GM18498 (cell line): ENCODE measurements at regions not wholly inside any gene's neighbourhood (a gene's known extent, or its start where the extent isn't known, plus 50 kb on each side); places are given as distances from the start of the nearest gene placed in this dataset.

Source experiments
- ATAC-seq: cut with Tn5 transposase; IDR thresholded peaks from one replicate; pipeline ENCODE4 v1.9.1; 2021; ENCODE audit warnings: mild to moderate bottlenecking, moderate library complexity; ENCODE audit not compliant: unreplicated experiment

GRCh38 chr1:222910699-222911098 is 95.9 kb downstream of the DISP1 start:
- ATAC-seq, result no peak

- no peak for ATAC-seq
Observed at GRCh38 chr1:222911866-222912265, 97.0 kb downstream of the DISP1 start.

- ATAC-seq, result no peak
Observed at GRCh38 chr1:222912730-222913129, 97.9 kb downstream of the DISP1 start.

- ATAC-seq, result no peak
Observed at GRCh38 chr1:222914861-222915632, 100.2 kb downstream of the DISP1 start.

- ATAC-seq, result no peak
Observed at GRCh38 chr1:222916100-222916499, 101.3 kb downstream of the DISP1 start.

GRCh38 chr1:222918801-222919477 is 104.1 kb downstream of the DISP1 start:
- ATAC-seq, result no peak

GRCh38 chr1:222919478-222919865 is 104.6 kb downstream of the DISP1 start:
- ATAC-seq, result no peak

GRCh38 chr1:222920169-222920568 is 105.3 kb downstream of the DISP1 start:
- ATAC-seq, result no peak

- ATAC-seq, result no peak
Observed at GRCh38 chr1:222921945-222922344, 107.1 kb downstream of the DISP1 start.

GRCh38 chr1:222923506-222923905 is 108.7 kb downstream of the DISP1 start:
- ATAC-seq, result no peak

- no peak for ATAC-seq
Observed at GRCh38 chr1:222924136-222924706, 109.4 kb downstream of the DISP1 start.

- no peak for ATAC-seq
Observed at GRCh38 chr1:222926566-222926965, 111.7 kb downstream of the DISP1 start.

- no peak for ATAC-seq
Observed at GRCh38 chr1:222927031-222927430, 112.2 kb downstream of the DISP1 start.

- ATAC-seq, result no peak
Observed at GRCh38 chr1:222928212-222928611, 113.4 kb downstream of the DISP1 start.

GRCh38 chr1:222930070-222930469 is 115.2 kb downstream of the DISP1 start:
- ATAC-seq, result no peak

- ATAC-seq, result no peak
Observed at GRCh38 chr1:222931023-222931422, 116.2 kb downstream of the DISP1 start.

GRCh38 chr1:222933273-222933672 is 118.4 kb downstream of the DISP1 start:
- no peak for ATAC-seq

GRCh38 chr1:222935239-222935900 is 120.5 kb downstream of the DISP1 start:
- ATAC-seq, result no peak

- ATAC-seq, result no peak
Observed at GRCh38 chr1:222936042-222936441, 121.2 kb downstream of the DISP1 start.

- ATAC-seq, result no peak
Observed at GRCh38 chr1:222938986-222939385, 124.1 kb downstream of the DISP1 start.

- no peak for ATAC-seq
Observed at GRCh38 chr1:222940095-222940494, 125.3 kb downstream of the DISP1 start.

GRCh38 chr1:222940906-222941305 is 126.1 kb downstream of the DISP1 start:
- ATAC-seq, result no peak
